Stomach (tissue), 4 donors: ENCODE measurements at regions not wholly inside any gene's neighbourhood (a gene's known extent, or its start where the extent isn't known, plus 50 kb on each side); places are given as distances from the start of the nearest gene placed in this dataset.

Source experiments
- CTCF ChIP-seq, 7 experiments: fragments of 450-650 bp in 4 of 7; fragments of 200-600 bp in 3 of 7; sonication (generic) in 3 of 7; IDR thresholded peaks; one replicate each; pipeline ENCODE4 v1.5.1; 2016 to 2019; ENCODE audit warnings: antibody characterized with exemption in 7 of 7, control low read depth in 2 of 7, mild to moderate bottlenecking in 1 of 7
- POLR2A ChIP-seq, 4 donors: fragments of 450-650 bp; IDR thresholded peaks; one replicate each; pipeline ENCODE4 v1.6.1; 2016; ENCODE audit warnings: antibody characterized with exemption in 4 of 4, control low read depth in 2 of 4, mild to moderate bottlenecking in 1 of 4, moderate library complexity in 1 of 4

- TF ChIP-seq POLR2A (IDR thresholded peaks at IDR 0.05), result no peak
- TF ChIP-seq CTCF (IDR thresholded peaks at IDR 0.05), result no peak
Measured at GRCh38 chrX:5390376-5390775, 838.3 kb downstream of the NLGN4X start.
